Panc1 (cell line): ENCODE measurements at regions not wholly inside any gene's neighbourhood (a gene's known extent, or its start where the extent isn't known, plus 50 kb on each side); places are given as distances from the start of the nearest gene placed in this dataset.

ENCODE experiments used
- ATAC-seq: fragments of 200-7000 bp; cut with Tn5 transposase; 2 replicates; pipeline ENCODE4 v1.9.1; 2020; ENCODE audit warnings: mild to moderate bottlenecking, moderate library complexity
- BruUV-seq: library from RNA; stranded (reverse); fragments of 400-500 nt; replicated peaks from 2 replicates; lab custom pipeline; 2021; lab: Mats Ljungman, UMichigan
- CTCF ChIA-PET: fragments of 300-600 bp; sonication (Branson Sonifier 250); formaldehyde crosslinking; loops from one replicate; lab custom pipeline; 2022; ENCODE audit warnings: antibody characterized with exemption; lab: Charles Lee
- POLR2A ChIA-PET: fragments of 300-600 bp; sonication (Branson Sonifier 250); formaldehyde crosslinking; loops from one replicate; lab custom pipeline; 2022; ENCODE audit warnings: antibody characterized with exemption; lab: Charles Lee
- DNase-seq: peaks from one replicate; pipeline ENCODE4 v3.0.0-alpha.2; 2010; ENCODE audit warnings: low read depth, low spot score
- H3K27ac ChIP-seq: 2 replicates; pipeline ENCODE4 v1.5.1; 2011; ENCODE audit warnings: mild to moderate bottlenecking, low read length, inconsistent platforms
- H3K27me3 ChIP-seq: fragments of 200-500 bp; sonication (Bioruptor generic); 2 replicates; pipeline ENCODE4 v1.6.0; 2014; ENCODE audit warnings: low read length, inconsistent platforms; ENCODE audit not compliant: control insufficient read depth, insufficient read depth
- H3K36me3 ChIP-seq: fragments of 200-500 bp; sonication (Bioruptor generic); 2 replicates; pipeline ENCODE4 v1.5.1; 2014; ENCODE audit warnings: inconsistent platforms, mild to moderate bottlenecking, low read length, moderate library complexity; ENCODE audit not compliant: control insufficient read depth, insufficient read depth
- H3K4me1 ChIP-seq: 2 replicates; pipeline ENCODE4 v1.5.1; 2011; ENCODE audit warnings: inconsistent platforms, mild to moderate bottlenecking, low read length, moderate library complexity; ENCODE audit not compliant: control insufficient read depth, insufficient read depth
- H3K4me3 ChIP-seq, 2 experiments: 2 replicates each; pipeline ENCODE4 v1.5.1; 2011 to 2012; ENCODE audit warnings: low read depth in 2 of 2, low read length in 2 of 2, mild to moderate bottlenecking in 2 of 2, inconsistent platforms in 1 of 2, moderate library complexity in 1 of 2
- H3K9me3 ChIP-seq: fragments of 200-500 bp; sonication (Bioruptor generic); 2 replicates; pipeline ENCODE4 v1.5.1; 2014; ENCODE audit warnings: low read depth, mild to moderate bottlenecking, inconsistent platforms, low read length, moderate library complexity; ENCODE audit not compliant: control insufficient read depth, insufficient read depth
- POLR2AphosphoS5 ChIP-seq: IDR thresholded peaks from 2 replicates; pipeline ENCODE4 v1.6.1; 2012; ENCODE audit warnings: mild to moderate bottlenecking, low read depth, low read length, moderate library complexity
- SIN3A ChIP-seq: IDR thresholded peaks from 2 replicates; pipeline ENCODE4 v1.6.1; 2012; ENCODE audit warnings: low read depth, mild to moderate bottlenecking, low read length, moderate library complexity, borderline replicate concordance; ENCODE audit not compliant: insufficient read depth
- TCF7L2 ChIP-seq: IDR thresholded peaks from 2 replicates; pipeline ENCODE4 v1.6.1; 2011; ENCODE audit warnings: mild to moderate bottlenecking, low read depth, low read length, inconsistent platforms
- in situ Hi-C: cut with HindIII; loops from 2 replicates; pipeline ENCODE4 v1.10.0; 2016; ENCODE audit warnings: low sequenced_read_pairs, low pct_unique_long_range_greater_than_20kb
- intact Hi-C: fragments of 100-400 bp; cut with micrococcal nuclease; formaldehyde crosslinking; loops from one replicate; pipeline ENCODE4 v1.10.0; 2022; ENCODE audit not compliant: unreplicated experiment
- TF ChIP-seq, protein P1 (sequence below): fragments of 450-650 bp; IDR thresholded peaks from 2 replicates; pipeline ENCODE4 v1.5.1; 2017; ENCODE audit warnings: mild to moderate bottlenecking
- TF ChIP-seq, protein P2 (sequence below), 2 experiments: IDR thresholded peaks; 2 replicates each; pipeline ENCODE4 v1.6.1; 2011 to 2012; ENCODE audit warnings: low read depth in 2 of 2, control low read depth in 1 of 2, low read length in 1 of 2, mild to moderate bottlenecking in 1 of 2, moderate library complexity in 1 of 2; ENCODE audit not compliant: insufficient read depth in 1 of 2

DNA sequence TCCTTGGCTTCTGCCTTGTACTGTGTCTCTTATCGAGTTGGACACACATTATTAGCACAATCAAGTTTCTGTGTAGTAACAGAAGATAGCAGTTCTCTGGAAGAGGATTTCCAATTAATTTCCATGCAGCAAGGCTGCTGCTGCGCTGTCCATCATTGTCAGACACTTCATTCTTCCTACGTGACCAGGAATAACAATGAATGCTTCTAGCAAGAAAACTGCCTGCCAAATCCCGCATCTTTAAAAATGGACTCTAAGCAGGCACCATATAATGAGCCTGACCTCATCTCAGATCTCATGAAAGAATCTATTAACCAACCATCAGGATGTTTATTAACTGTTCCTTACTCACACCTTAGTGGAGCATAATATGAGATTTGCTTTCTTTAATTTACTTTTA is 1067.7 kb upstream of the FAM98A start:
- H3K9me3 ChIP-seq = no peaks in the 10 kb centered on the region
- CTCF ChIA-PET = no interaction called here
- TF ChIP-seq, protein P1, sequence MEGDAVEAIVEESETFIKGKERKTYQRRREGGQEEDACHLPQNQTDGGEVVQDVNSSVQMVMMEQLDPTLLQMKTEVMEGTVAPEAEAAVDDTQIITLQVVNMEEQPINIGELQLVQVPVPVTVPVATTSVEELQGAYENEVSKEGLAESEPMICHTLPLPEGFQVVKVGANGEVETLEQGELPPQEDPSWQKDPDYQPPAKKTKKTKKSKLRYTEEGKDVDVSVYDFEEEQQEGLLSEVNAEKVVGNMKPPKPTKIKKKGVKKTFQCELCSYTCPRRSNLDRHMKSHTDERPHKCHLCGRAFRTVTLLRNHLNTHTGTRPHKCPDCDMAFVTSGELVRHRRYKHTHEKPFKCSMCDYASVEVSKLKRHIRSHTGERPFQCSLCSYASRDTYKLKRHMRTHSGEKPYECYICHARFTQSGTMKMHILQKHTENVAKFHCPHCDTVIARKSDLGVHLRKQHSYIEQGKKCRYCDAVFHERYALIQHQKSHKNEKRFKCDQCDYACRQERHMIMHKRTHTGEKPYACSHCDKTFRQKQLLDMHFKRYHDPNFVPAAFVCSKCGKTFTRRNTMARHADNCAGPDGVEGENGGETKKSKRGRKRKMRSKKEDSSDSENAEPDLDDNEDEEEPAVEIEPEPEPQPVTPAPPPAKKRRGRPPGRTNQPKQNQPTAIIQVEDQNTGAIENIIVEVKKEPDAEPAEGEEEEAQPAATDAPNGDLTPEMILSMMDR = no peak
- TF ChIP-seq POLR2AphosphoS5 = no peak
- TF ChIP-seq, protein P2, sequence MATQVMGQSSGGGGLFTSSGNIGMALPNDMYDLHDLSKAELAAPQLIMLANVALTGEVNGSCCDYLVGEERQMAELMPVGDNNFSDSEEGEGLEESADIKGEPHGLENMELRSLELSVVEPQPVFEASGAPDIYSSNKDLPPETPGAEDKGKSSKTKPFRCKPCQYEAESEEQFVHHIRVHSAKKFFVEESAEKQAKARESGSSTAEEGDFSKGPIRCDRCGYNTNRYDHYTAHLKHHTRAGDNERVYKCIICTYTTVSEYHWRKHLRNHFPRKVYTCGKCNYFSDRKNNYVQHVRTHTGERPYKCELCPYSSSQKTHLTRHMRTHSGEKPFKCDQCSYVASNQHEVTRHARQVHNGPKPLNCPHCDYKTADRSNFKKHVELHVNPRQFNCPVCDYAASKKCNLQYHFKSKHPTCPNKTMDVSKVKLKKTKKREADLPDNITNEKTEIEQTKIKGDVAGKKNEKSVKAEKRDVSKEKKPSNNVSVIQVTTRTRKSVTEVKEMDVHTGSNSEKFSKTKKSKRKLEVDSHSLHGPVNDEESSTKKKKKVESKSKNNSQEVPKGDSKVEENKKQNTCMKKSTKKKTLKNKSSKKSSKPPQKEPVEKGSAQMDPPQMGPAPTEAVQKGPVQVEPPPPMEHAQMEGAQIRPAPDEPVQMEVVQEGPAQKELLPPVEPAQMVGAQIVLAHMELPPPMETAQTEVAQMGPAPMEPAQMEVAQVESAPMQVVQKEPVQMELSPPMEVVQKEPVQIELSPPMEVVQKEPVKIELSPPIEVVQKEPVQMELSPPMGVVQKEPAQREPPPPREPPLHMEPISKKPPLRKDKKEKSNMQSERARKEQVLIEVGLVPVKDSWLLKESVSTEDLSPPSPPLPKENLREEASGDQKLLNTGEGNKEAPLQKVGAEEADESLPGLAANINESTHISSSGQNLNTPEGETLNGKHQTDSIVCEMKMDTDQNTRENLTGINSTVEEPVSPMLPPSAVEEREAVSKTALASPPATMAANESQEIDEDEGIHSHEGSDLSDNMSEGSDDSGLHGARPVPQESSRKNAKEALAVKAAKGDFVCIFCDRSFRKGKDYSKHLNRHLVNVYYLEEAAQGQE (IDR thresholded peaks at IDR 0.05; ENCODE audit: insufficient read depth in 1 of 2, low read depth in 2 of 2, low read length in 1 of 2) = no peak
- no peak for TF ChIP-seq TCF7L2
- no peak for TF ChIP-seq SIN3A
- intact Hi-C loops (no loop called here), in situ Hi-C loops (no loop called here)
- no peaks in the 10 kb centered on the region for H3K4me1 ChIP-seq
- no TSS peak for BruUV-seq
- H3K36me3 ChIP-seq = no peaks in the 10 kb centered on the region
- H3K27me3 ChIP-seq = no peaks in the 10 kb centered on the region
- DNase-seq = no peak
- no peak overlapping the region for H3K27ac ChIP-seq
- POLR2A ChIA-PET = no interaction called here
- no peak overlapping the region for H3K4me3 ChIP-seq
- ATAC-seq = no peak

DNA sequence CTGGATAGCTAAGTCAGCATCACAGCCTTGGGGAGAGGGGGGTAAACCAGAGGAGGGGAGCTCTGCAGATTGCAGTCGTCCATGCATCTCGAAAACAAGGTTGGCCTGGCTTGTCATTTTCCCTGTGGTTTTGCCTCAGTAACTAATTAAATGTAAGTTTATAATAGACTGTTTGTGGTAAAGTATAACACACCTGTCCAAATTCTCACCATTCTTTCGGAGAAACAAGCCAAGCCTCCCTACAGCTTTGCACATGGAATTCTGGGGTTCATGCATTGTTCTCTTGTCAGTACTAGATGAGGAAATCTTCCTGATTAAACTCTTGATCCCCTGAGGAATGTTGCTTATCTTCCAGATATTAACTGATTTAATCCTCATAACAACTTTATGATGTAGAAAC is 1065.2 kb upstream of the FAM98A start:
- no peaks in the 10 kb centered on the region for H3K4me1 ChIP-seq
- no peaks in the 10 kb centered on the region for H3K36me3 ChIP-seq
- no peak for ATAC-seq
- intact Hi-C loops (no loop called here), in situ Hi-C loops (no loop called here)
- no peaks in the 10 kb centered on the region for H3K27me3 ChIP-seq
- TF ChIP-seq, protein P1 = no peak
- TF ChIP-seq, protein P2 (IDR thresholded peaks at IDR 0.05; ENCODE audit: insufficient read depth in 1 of 2, low read depth in 2 of 2, low read length in 1 of 2) = no peak
- TF ChIP-seq POLR2AphosphoS5 (no peak), SIN3A (no peak), TCF7L2 (no peak)
- ChIA-PET CTCF (no interaction called here), POLR2A (no interaction called here)
- H3K9me3 ChIP-seq = no peaks in the 10 kb centered on the region
- no peak overlapping the region for H3K27ac ChIP-seq
- no peak for DNase-seq
- no peak overlapping the region for H3K4me3 ChIP-seq
- no TSS peak for BruUV-seq
